ENCODE measurements at regions not wholly inside any gene's neighbourhood (a gene's known extent, or its start where the extent isn't known, plus 50 kb on each side); places are given as distances from the start of the nearest gene placed in this dataset.

GRCh38 chr6:51526922-51527321 is 560.5 kb downstream of the PKHD1 start:
- TF ChIP-seq TARDBP (IDR thresholded peaks at IDR 0.05) (no peak), FOXM1 (IDR thresholded peaks at IDR 0.05; ENCODE audit: borderline replicate concordance) (no peak), SP1 (IDR thresholded peaks at IDR 0.05) (no peak), SUZ12 (IDR thresholded peaks at IDR 0.05) (no peak), ARNT (IDR thresholded peaks at IDR 0.05) (no peak), BHLHE40 (IDR thresholded peaks at IDR 0.05; ENCODE audit: borderline replicate concordance) (no peak), NFRKB (IDR thresholded peaks at IDR 0.05) (no peak), CTBP1 (IDR thresholded peaks at IDR 0.05; ENCODE audit: borderline replicate concordance) (no peak), L3MBTL2 (conservative IDR thresholded peaks at IDR 0.05) (no peak), ELF4 (IDR thresholded peaks at IDR 0.05) (no peak), FOXK2 (IDR thresholded peaks at IDR 0.05) (no peak), HDGF (IDR thresholded peaks at IDR 0.05; ENCODE audit: borderline replicate concordance) (no peak), ZNF384 (IDR thresholded peaks at IDR 0.05) (no peak)
- TF ChIP-seq, protein P1, sequence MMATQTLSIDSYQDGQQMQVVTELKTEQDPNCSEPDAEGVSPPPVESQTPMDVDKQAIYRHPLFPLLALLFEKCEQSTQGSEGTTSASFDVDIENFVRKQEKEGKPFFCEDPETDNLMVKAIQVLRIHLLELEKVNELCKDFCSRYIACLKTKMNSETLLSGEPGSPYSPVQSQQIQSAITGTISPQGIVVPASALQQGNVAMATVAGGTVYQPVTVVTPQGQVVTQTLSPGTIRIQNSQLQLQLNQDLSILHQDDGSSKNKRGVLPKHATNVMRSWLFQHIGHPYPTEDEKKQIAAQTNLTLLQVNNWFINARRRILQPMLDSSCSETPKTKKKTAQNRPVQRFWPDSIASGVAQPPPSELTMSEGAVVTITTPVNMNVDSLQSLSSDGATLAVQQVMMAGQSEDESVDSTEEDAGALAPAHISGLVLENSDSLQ (IDR thresholded peaks at IDR 0.05): no peak
